Activated gamma-delta T cell treated with Interleukin-2 at 50 U/mL for 16 hours (primary cell): ENCODE measurements at regions not wholly inside any gene's neighbourhood (a gene's known extent, or its start where the extent isn't known, plus 50 kb on each side); places are given as distances from the start of the nearest gene placed in this dataset.
"Not testable (repeated sequence)": the region's sequence is repeated elsewhere in the genome, so short reads cannot be mapped to it uniquely, and the experiment has no call there.

Experiments used
- DNase-seq: peaks from one replicate; pipeline ENCODE4 v3.0.0-alpha.2; 2020

DNA sequence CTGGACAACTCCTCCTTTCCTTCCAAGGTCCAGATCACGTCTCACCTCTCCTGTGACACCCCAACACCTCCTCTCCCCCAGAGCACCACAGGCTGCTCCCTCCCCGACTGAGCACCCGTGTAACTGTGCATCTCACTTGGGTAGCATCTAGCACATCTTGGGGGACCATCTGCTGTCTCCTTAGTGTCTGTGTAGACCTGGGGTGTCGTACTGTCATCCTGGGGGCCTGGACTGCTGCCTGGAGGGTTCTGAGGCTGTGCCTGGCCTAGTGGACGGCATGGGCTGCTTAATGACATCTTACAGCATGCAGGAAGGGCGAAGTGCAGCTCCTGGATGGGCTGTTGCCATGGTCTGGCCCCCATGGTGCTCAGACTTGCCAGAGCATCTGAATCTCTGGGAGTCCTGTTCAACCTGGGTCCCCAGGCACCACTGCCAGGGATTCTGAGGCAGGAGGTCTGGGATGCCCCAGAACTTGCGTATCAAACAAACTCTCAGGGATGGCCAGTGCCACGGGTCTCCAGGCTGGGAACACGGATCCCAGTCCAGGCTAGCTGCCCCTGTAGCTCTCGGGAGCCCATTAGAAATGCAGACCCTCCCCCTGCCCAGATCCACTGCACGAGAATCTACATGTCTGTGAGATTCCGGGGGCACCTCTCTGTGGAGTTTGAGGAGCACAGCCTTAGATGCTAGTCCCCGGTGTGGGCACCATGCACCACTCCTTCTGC is 194.4 kb upstream of the ZNF469 start:
- DNase-seq: not testable (repeated sequence)

- DNase-seq: not testable (repeated sequence)
These were observed 192.1 kb upstream of the ZNF469 start for GRCh38 chr16:88190592-88191095.

DNA sequence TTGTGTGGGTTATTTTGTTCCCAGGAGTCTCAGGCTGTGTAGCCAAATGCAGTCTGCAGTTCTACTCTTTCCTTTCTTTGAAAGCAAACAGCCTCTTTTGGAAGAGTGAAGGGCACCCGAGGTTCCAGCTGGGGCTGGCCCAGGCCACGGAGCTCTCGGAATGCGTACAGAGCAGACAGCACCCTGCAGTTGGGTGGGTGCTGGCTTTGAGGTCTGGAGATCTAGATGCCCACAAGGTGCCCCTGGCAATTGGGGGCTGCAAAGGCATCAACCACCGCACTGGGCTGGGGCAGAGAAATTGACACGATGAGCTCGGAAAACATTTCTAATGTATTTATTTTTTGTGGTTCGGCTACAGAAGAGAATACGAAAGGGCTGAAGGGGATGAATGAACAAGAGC is 191.6 kb upstream of the ZNF469 start:
- not testable (repeated sequence) for DNase-seq

GRCh38 chr16:88192601-88193000 is 190.2 kb upstream of the ZNF469 start:
- DNase-seq: no peak

DNA sequence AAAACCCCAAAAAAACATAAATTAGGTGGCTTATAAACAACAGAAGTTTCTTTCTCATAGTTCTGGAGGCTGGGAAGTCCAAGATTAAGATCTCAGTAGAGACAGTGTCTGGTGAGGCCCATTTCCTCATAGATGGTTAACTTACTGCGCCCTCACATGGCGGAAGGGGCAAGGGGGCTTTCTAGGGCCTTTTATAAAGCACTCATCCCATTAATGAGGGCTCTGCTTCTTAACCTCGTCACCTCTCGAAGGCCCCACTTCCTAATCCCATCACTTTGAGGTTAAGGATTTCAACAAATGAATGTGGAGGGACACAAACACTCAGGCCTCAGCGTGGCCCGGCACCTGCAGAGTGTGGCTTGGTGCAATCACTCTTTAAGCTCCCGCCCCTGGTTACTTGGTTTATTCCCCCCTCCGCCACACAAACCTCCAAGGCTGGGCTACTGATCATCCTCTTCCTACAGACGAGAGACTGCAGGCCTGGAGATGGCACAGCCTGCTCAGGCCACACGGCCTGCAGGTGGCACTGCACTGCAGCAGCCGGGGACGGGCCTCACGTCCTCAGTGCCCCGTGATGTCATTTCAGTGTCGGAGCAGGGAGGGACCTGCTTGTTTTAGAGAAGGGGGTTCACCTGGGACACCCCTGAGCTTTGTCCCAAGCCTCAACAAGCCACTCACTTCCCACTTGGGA is 188.9 kb upstream of the ZNF469 start:
- DNase-seq: not testable (repeated sequence)

DNA sequence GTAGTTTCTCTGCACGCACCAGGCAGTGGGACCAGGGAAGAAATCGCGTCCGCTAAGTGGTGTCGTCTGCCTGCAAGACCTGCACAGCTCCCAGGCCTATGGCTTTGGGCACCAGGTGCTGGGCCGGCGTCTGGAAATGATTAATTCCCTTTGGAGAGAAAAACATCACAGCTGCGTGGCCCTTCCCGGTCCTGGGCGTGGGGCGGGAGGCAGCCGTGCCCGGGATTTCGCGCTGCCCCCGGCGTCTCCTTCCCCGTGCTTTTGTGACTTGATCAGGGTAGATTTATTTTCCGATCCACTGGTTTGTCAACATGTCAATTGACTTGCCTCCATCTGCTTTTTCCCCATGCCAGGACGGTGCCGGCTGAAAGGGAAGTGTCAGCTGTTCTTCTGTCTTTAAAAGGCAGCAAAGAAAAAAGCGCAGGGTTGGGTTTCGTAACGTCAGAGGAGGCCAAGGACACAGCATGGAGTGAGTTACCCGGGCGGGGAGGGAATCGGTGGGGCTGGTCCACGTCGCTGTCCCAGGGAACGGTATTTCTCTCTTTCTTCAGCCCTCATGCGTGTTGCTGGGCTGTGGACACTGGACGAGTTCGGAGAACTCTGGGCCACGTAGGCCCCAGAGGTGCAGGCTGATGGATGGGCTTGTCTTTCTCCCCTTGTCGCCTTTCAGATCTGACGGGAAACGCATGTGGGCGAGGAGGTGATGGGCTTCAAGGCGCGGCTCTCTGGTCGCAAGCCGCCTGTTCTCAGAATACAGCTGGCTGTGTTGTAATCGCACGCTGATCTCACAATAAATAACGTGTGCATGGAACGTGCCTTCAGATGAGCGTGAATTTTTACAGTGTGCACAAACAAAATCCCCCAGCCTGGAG is 188.1 kb upstream of the ZNF469 start:
- no peak for DNase-seq

DNA sequence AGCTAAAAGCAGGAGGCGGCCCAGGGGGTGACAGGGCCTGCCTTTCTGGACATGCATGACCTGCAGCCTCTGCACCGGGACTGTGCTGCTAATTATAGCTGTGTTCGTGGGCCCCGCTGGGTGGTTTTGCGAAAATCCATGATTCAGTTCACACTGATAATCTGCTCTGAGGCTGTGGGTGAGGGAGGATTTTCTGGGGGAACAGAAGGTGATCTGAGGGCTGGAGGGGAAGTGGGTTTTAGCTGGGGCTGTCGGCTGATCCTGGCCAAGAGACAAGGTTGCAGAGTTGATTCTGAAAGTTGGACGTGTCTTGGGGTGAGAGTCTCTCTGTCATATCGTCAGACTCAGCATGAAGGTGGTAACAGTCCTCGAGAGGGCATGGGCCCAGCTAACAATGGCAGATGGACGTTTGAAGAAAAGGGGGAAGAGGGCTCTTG is 187.5 kb upstream of the ZNF469 start:
- no peak for DNase-seq

DNA sequence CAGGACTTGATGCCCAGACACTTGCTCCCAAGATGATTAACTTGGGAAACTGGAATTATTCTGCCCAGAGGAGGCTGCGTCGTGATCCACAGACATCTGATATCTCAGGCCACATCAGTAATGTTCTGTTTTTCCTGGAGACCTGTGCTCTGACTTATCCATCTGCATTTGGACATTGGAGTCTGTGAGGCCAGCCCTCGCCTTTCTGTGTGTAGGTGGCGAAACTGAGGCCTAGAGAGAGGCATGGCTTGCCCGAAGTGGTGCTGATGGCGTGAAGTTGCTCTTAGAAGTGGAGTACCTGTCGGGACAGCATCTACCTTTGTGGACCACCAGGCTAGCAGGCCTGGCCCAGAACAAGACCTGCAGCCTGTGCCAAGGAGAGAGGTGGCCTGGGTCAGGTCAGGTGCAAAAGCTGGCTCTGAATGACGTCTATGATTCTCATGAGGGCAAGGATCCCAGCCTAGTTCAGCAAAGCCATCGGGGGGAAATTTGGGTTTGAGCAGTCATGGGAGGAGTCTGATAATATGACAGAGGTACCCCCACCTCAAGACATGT is 186.8 kb upstream of the ZNF469 start:
- no peak for DNase-seq

- no peak for DNase-seq
These were observed 186.0 kb upstream of the ZNF469 start for GRCh38 chr16:88196471-88197400.

DNA sequence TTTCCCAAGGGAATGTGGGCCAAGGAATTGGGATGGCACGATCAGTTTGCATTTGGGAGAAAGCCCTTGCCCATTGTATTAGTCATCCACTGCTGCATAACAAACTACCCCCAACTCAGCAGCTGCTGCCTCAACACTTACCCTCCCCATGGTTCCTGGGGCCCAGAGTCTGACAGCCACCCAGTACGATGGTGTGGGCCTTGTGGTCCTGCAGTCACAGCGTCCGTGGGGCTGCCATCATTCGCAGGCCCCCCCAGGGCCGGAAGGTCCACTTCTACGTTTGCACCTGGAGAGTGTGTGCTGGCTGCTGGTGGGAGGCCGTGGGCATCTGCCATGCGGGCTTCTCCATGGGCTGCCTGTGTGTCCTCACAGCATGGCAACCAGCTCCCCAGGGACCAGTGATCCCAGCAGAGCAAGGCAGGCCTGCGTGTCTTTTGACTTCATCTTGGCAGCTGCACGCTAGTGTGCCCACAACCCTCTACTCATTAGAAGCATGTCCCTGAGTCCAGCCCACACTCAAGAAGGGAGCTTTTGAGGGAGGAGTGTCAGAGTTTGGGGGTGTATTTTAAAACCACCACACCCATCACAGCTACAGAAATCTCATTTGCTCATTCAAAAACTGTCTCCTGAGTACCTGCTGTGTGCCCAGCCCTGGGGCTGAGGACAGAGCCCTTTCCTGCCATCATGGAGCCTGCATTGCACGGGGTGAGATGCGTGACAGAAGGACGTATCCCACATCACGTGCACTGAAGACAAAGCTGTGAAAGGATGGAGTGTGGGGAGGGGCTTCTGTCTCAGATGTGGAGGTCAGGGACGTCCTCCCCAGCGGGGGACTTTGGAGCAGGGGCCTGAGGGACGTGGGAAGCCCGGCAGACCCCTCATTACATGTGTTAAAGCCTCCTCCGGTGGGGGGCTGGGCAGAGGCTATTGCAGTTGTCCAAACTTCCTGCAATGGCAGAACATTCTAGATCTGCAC is 185.0 kb upstream of the ZNF469 start:
- no peak for DNase-seq

DNA sequence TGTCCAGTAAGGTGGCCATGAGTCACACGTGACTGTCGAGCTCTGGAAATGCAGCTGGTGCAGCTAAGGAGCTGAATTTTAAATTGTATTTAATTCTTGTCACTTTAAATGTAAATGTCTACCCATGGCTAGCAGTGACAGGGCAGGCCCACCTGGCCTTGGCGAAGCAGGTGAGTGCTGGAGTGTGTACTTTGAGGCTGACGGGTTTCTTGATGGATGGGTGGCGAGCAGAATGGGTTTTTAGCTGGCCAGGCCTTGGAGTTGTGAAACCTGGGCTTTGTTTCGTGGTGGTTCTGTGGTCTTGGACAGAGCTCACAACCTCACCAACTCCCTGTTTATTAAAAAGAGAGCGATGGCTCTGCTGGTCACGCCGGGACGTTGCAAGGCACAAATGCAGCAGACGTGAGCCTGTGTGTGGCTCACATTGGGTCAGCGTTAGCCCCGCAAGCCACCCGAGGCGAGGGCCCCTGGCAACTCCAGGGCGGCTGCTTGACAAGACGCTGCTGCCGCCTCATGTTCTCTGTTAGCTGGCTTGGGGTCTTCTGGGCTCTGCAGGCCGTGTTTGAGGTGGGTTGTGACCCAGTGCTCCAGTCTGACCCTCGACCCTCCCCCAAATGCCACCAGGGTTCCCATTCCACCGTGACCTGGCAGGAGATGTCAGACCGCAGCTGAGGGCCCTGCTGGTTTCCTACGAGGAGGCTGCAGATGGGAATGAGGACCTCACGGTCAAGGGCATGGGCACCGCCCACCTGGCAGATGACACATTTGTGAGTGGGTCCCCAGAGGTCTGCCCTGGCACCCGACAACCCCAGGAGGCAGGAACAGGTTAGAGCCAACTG is 184.1 kb upstream of the ZNF469 start:
- not testable (repeated sequence) for DNase-seq

DNA sequence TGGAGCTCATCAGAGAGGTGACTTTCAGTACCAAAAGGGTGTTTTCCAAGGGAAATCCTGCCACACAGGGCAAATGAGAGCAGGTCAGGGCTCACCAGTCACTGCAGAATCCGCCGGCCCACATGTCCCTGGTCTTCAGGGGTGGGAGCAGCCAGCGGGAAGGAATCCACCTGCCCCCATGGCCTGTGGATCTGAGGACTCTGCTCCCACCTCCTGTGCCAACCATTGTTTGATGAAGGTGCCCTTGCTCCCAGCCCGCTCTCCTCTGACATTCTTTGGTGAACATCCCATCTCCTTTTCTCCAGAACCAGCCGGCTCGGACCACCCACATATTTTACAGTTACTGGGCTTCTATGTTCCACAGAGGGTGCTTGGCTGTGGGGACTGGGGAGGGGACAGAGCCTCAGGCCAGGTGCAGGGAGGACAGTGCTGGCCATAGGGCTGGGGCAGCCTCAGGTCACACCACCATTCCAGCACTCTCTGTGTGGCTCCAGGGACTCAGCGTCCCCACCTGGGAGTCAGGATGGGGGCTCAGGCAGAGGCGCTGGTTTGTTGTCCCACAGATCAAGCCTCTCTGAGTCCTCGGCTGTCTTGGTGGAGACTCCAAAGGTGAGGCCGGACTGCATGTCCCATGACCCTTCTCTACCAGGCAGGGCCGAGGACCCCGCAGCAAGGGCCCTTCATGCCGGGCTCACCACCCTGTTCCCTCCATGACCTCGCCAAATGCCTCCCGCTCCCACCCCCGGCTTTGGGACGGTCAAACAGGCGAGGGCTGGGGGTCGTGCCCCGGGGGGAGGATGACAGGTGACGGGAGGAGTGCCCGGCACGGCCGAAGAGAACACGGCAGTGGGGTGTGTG is 183.2 kb upstream of the ZNF469 start:
- DNase-seq: not testable (repeated sequence)

GRCh38 chr16:88200154-88200895 is 182.4 kb upstream of the ZNF469 start:
- not testable (repeated sequence) for DNase-seq

GRCh38 chr16:88200896-88201185 is 181.9 kb upstream of the ZNF469 start:
- DNase-seq: no peak

- not testable (repeated sequence) for DNase-seq
These were observed 181.1 kb upstream of the ZNF469 start for GRCh38 chr16:88201611-88202010.

DNA sequence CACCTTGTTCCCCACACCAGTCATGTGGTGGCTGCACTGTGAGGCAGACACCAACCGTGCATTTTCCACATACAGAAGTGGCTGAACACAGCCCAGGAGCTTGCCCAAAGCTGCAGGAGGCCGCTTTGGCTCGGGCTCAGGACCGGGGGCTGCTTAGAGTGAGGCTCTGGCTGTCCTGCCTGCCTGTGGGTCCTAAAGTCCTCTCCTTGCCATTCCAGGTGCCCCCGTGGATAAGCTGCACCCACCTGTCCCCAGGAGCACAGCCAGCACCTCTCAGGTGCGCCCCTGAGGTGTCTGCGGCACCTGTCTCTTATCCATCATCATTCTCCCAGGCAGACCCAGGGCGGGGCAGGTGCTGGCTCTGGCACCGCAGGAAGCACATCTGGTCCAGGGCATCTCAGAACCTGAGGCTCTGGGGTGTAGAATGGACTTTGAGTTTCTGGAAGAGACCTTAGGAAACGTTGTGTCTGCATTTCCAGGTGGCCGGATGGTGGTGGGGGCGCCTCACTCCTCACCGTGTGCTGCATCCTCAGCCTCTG is 180.5 kb upstream of the ZNF469 start:
- DNase-seq: no peak

- not testable (repeated sequence) for DNase-seq
These were observed 179.7 kb upstream of the ZNF469 start for GRCh38 chr16:88202856-88203681.
